ENCODE measurements at regions not wholly inside any gene's neighbourhood (a gene's known extent, or its start where the extent isn't known, plus 50 kb on each side); places are given as distances from the start of the nearest gene placed in this dataset.

GRCh38 chr10:64075604-64076003 is 554.4 kb downstream of the REEP3 start:
- no peak for DNase-seq (ENCODE audit: low read depth, low spot score)

GRCh38 chr10:64076322-64076940 is 555.2 kb downstream of the REEP3 start:
- DNase-seq (ENCODE audit: low read depth, low spot score) = no peak

GRCh38 chr10:64079341-64079740 is 558.1 kb downstream of the REEP3 start:
- DNase-seq (ENCODE audit: low read depth, low spot score) = no peak

- no peak for DNase-seq (ENCODE audit: low read depth, low spot score)
Observed at GRCh38 chr10:64080071-64080470, 558.9 kb downstream of the REEP3 start.

GRCh38 chr10:64081947-64082482 is 560.8 kb downstream of the REEP3 start:
- DNase-seq (ENCODE audit: low read depth, low spot score) = no peak

- no peak for DNase-seq (ENCODE audit: low read depth, low spot score)
Observed at GRCh38 chr10:64086083-64086767, 565.0 kb downstream of the REEP3 start.

GRCh38 chr10:64089648-64090047 is 568.4 kb downstream of the REEP3 start:
- DNase-seq (ENCODE audit: low read depth, low spot score) = no peak

GRCh38 chr10:64090865-64091264 is 569.7 kb downstream of the REEP3 start:
- no peak for DNase-seq (ENCODE audit: low read depth, low spot score)

- DNase-seq (ENCODE audit: low read depth, low spot score) = no peak
Observed at GRCh38 chr10:64091897-64092296, 570.7 kb downstream of the REEP3 start.

GRCh38 chr10:64093304-64093703 is 572.1 kb downstream of the REEP3 start:
- no peak for DNase-seq (ENCODE audit: low read depth, low spot score)

GRCh38 chr10:64093946-64094535 is 572.8 kb downstream of the REEP3 start:
- no peak for DNase-seq (ENCODE audit: low read depth, low spot score)

- DNase-seq (ENCODE audit: low read depth, low spot score) = no peak
Observed at GRCh38 chr10:64096941-64097340, 575.7 kb downstream of the REEP3 start.

GRCh38 chr10:64097391-64098122 is 576.4 kb downstream of the REEP3 start:
- no peak for DNase-seq (ENCODE audit: low read depth, low spot score)

GRCh38 chr10:64098994-64099393 is 577.8 kb downstream of the REEP3 start:
- DNase-seq (ENCODE audit: low read depth, low spot score) = no peak

GRCh38 chr10:64101606-64102263 is 580.5 kb downstream of the REEP3 start:
- no peak for DNase-seq (ENCODE audit: low read depth, low spot score)

- no peak for DNase-seq (ENCODE audit: low read depth, low spot score)
Observed at GRCh38 chr10:64102264-64102633, 581.0 kb downstream of the REEP3 start.

GRCh38 chr10:64102916-64103315 is 581.7 kb downstream of the REEP3 start:
- no peak for DNase-seq (ENCODE audit: low read depth, low spot score)

- no peak for DNase-seq (ENCODE audit: low read depth, low spot score)
Observed at GRCh38 chr10:64103750-64104470, 582.7 kb downstream of the REEP3 start.

GRCh38 chr10:64109926-64110495 is 588.8 kb downstream of the REEP3 start:
- DNase-seq (ENCODE audit: low read depth, low spot score) = no peak

- no peak for DNase-seq (ENCODE audit: low read depth, low spot score)
Observed at GRCh38 chr10:64112701-64113355, 591.6 kb downstream of the REEP3 start.

All from smooth muscle cell of the brain vasculature (primary cell).